ENCODE measurements at regions not wholly inside any gene's neighbourhood (a gene's known extent, or its start where the extent isn't known, plus 50 kb on each side); places are given as distances from the start of the nearest gene placed in this dataset.

GRCh38 chr2:118627156-118627555 is 220.3 kb downstream of the EN1 start:
- DNase-seq (ENCODE audit: low read depth in 6 of 9, low spot score in 9 of 9), result no peak
- Histone ChIP-seq H3K4me1 (ENCODE audit: control insufficient read depth in 2 of 2, insufficient read depth in 2 of 2, low read length in 2 of 2) (no peaks in the 10 kb centered on the region), H3K27ac (ENCODE audit: low read depth in 1 of 2, low read length in 1 of 2) (no peak overlapping the region), H3K9me3 (ENCODE audit: control insufficient read depth in 2 of 2, insufficient read depth in 1 of 2, low read length in 1 of 2) (no peaks in the 10 kb centered on the region), H3K36me3 (ENCODE audit: control insufficient read depth in 2 of 2, insufficient read depth in 2 of 2, low read length in 1 of 2) (no peaks in the 10 kb centered on the region), H3K4me3 (ENCODE audit: low read length in 2 of 2) (no peak overlapping the region), H3K27me3 (ENCODE audit: control insufficient read depth in 2 of 2, insufficient read depth in 1 of 2, low read length in 1 of 2) (no peaks in the 10 kb centered on the region)
- WGBS, result 88% methylated on average over 3 of the region's 3 CpGs

DNA sequence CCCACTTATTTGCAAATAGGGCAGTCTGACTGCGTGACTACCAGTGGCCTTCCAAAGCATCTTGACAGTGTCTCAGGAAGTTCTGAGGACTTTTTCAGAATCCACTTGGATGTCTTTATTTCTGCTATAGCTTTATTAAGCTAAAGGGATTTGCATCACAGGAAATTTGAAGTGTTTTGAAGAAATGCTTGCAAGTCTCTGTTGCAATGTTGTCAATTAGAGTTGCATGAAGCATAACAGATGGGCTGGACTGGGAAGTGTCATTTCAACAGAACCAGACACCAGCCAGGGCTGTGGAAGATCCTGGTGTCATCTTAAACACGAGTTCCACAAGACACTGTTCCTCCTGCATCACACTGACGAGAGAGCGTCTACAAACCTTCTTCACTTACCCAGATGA is 224.5 kb downstream of the EN1 start:
- no peak for DNase-seq (ENCODE audit: low read depth in 6 of 9, low spot score in 9 of 9)
- H3K9me3 ChIP-seq (ENCODE audit: control insufficient read depth in 2 of 2, insufficient read depth in 1 of 2, low read length in 1 of 2), result no peaks in the 10 kb centered on the region
- no peaks in the 10 kb centered on the region for H3K36me3 ChIP-seq (ENCODE audit: control insufficient read depth in 2 of 2, insufficient read depth in 2 of 2, low read length in 1 of 2)
- WGBS, result 81% methylated on average over 4 of the region's 4 CpGs
- no peaks in the 10 kb centered on the region for H3K27me3 ChIP-seq (ENCODE audit: control insufficient read depth in 2 of 2, insufficient read depth in 1 of 2, low read length in 1 of 2)
- no peak overlapping the region for H3K27ac ChIP-seq (ENCODE audit: low read depth in 1 of 2, low read length in 1 of 2)
- H3K4me1 ChIP-seq (ENCODE audit: control insufficient read depth in 2 of 2, insufficient read depth in 2 of 2, low read length in 2 of 2), result no peaks in the 10 kb centered on the region
- no peak overlapping the region for H3K4me3 ChIP-seq (ENCODE audit: low read length in 2 of 2)

DNA sequence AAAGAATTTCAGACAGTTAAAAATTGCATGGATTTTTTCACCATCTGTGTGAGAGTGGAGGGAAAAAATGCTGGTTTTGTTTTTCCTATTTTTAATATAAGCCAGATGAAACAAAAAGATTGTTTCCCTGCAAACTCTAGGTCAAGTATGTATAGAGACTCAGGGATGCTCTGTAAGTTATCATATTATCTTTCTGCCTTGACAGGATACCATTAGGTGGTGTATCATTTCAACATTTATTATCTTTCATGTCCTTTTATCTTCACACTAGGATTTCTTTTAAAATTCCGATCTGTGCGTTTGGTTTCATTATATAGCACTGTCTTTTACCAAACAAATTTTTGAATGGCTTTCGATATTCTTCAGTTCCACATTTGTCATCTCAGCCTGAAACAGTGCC is 225.3 kb downstream of the EN1 start:
- Histone ChIP-seq H3K36me3 (ENCODE audit: control insufficient read depth in 2 of 2, insufficient read depth in 2 of 2, low read length in 1 of 2) (no peaks in the 10 kb centered on the region), H3K4me1 (ENCODE audit: control insufficient read depth in 2 of 2, insufficient read depth in 2 of 2, low read length in 2 of 2) (no peaks in the 10 kb centered on the region), H3K27me3 (ENCODE audit: control insufficient read depth in 2 of 2, insufficient read depth in 1 of 2, low read length in 1 of 2) (no peaks in the 10 kb centered on the region), H3K27ac (ENCODE audit: low read depth in 1 of 2, low read length in 1 of 2) (no peak overlapping the region), H3K4me3 (ENCODE audit: low read length in 2 of 2) (no peak overlapping the region), H3K9me3 (ENCODE audit: control insufficient read depth in 2 of 2, insufficient read depth in 1 of 2, low read length in 1 of 2) (no peaks in the 10 kb centered on the region)
- no peak for DNase-seq (ENCODE audit: low read depth in 6 of 9, low spot score in 9 of 9)
- 92% methylated on average over 3 of the region's 3 CpGs for WGBS

- Histone ChIP-seq H3K36me3 (ENCODE audit: control insufficient read depth in 2 of 2, insufficient read depth in 2 of 2, low read length in 1 of 2) (no peaks in the 10 kb centered on the region), H3K9me3 (ENCODE audit: control insufficient read depth in 2 of 2, insufficient read depth in 1 of 2, low read length in 1 of 2) (peaks cover 0 to 3% of the 10 kb centered on the region in 2 donors), H3K4me1 (ENCODE audit: control insufficient read depth in 2 of 2, insufficient read depth in 2 of 2, low read length in 2 of 2) (no peaks in the 10 kb centered on the region), H3K4me3 (ENCODE audit: low read length in 2 of 2) (no peak overlapping the region), H3K27me3 (ENCODE audit: control insufficient read depth in 2 of 2, insufficient read depth in 1 of 2, low read length in 1 of 2) (no peaks in the 10 kb centered on the region), H3K27ac (ENCODE audit: low read depth in 1 of 2, low read length in 1 of 2) (no peak overlapping the region)
- no peak for DNase-seq (ENCODE audit: low read depth in 6 of 9, low spot score in 9 of 9)
- 85% methylated on average over 13 of the region's 13 CpGs for WGBS
These were observed 229.2 kb downstream of the EN1 start for GRCh38 chr2:118618279-118618678.

DNA sequence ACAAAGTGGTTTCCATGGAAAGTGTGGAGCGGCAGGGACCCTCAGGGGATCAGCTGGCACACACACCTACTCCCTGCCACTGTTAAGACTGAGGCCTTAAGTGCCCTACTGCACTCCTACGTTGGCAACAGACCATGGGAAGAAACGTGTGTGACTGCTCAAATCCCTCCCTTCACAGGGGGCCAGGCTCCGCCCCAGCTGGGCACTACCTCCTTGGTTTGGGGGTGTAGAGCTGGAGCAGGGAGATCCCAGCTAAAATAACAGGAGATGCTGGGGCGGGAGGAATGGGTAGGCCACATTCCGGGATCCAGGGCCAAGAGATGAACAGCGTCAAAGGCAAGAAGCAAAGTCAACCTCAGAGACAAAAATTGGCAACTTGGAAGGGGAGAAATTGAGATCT is 231.0 kb downstream of the EN1 start:
- Histone ChIP-seq H3K9me3 (ENCODE audit: control insufficient read depth in 2 of 2, insufficient read depth in 1 of 2, low read length in 1 of 2) (peaks cover 0 to 3% of the 10 kb centered on the region in 2 donors), H3K27ac (ENCODE audit: low read depth in 1 of 2, low read length in 1 of 2) (no peak overlapping the region), H3K4me1 (ENCODE audit: control insufficient read depth in 2 of 2, insufficient read depth in 2 of 2, low read length in 2 of 2) (no peaks in the 10 kb centered on the region), H3K4me3 (ENCODE audit: low read length in 2 of 2) (no peak overlapping the region), H3K36me3 (ENCODE audit: control insufficient read depth in 2 of 2, insufficient read depth in 2 of 2, low read length in 1 of 2) (no peaks in the 10 kb centered on the region), H3K27me3 (ENCODE audit: control insufficient read depth in 2 of 2, insufficient read depth in 1 of 2, low read length in 1 of 2) (no peaks in the 10 kb centered on the region)
- DNase-seq (ENCODE audit: low read depth in 6 of 9, low spot score in 9 of 9), result no peak
- WGBS, result 90% methylated on average over 7 of the region's 7 CpGs

DNA sequence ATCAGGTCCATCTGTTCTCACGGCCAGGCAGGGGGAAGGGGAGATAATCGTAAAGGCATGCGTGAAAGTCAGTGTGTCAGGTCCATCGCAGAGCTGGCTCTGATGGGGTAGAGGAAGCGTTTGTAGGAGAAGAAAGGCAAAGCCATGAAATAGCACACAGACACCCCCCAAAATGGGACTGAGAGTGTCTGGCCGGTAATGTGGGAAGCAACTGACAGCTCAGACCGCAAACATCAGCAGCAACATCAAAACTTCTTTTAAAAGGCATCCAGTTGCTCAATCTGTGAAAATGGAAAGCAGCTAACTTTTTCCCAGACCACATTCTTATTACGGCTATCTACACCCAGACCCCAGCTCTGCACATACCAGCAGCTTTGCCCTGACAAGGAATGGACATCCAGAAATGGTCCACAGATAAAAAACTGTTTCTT is 232.6 kb downstream of the EN1 start:
- 51% methylated on average over 8 of the region's 8 CpGs for WGBS
- H3K36me3 ChIP-seq (ENCODE audit: control insufficient read depth in 2 of 2, insufficient read depth in 2 of 2, low read length in 1 of 2), result no peaks in the 10 kb centered on the region
- no peak for DNase-seq (ENCODE audit: low read depth in 6 of 9, low spot score in 9 of 9)
- H3K27ac ChIP-seq (ENCODE audit: low read depth in 1 of 2, low read length in 1 of 2), result no peak overlapping the region
- no peaks in the 10 kb centered on the region for H3K4me1 ChIP-seq (ENCODE audit: control insufficient read depth in 2 of 2, insufficient read depth in 2 of 2, low read length in 2 of 2)
- no peaks in the 10 kb centered on the region for H3K27me3 ChIP-seq (ENCODE audit: control insufficient read depth in 2 of 2, insufficient read depth in 1 of 2, low read length in 1 of 2)
- no peak overlapping the region for H3K4me3 ChIP-seq (ENCODE audit: low read length in 2 of 2)
- H3K9me3 ChIP-seq (ENCODE audit: control insufficient read depth in 2 of 2, insufficient read depth in 1 of 2, low read length in 1 of 2), result peaks cover 0 to 3% of the 10 kb centered on the region in 2 donors

GRCh38 chr2:118613737-118614136 is 233.7 kb downstream of the EN1 start:
- DNase-seq (ENCODE audit: low read depth in 6 of 9, low spot score in 9 of 9), result no peak
- no peak overlapping the region for H3K27ac ChIP-seq (ENCODE audit: low read depth in 1 of 2, low read length in 1 of 2)
- no peaks in the 10 kb centered on the region for H3K27me3 ChIP-seq (ENCODE audit: control insufficient read depth in 2 of 2, insufficient read depth in 1 of 2, low read length in 1 of 2)
- no peak overlapping the region for H3K4me3 ChIP-seq (ENCODE audit: low read length in 2 of 2)
- WGBS, result 83% methylated on average over 2 of the region's 2 CpGs
- H3K4me1 ChIP-seq (ENCODE audit: control insufficient read depth in 2 of 2, insufficient read depth in 2 of 2, low read length in 2 of 2), result no peaks in the 10 kb centered on the region
- no peaks in the 10 kb centered on the region for H3K36me3 ChIP-seq (ENCODE audit: control insufficient read depth in 2 of 2, insufficient read depth in 2 of 2, low read length in 1 of 2)
- H3K9me3 ChIP-seq (ENCODE audit: control insufficient read depth in 2 of 2, insufficient read depth in 1 of 2, low read length in 1 of 2), result peaks cover 0 to 3% of the 10 kb centered on the region in 2 donors

DNA sequence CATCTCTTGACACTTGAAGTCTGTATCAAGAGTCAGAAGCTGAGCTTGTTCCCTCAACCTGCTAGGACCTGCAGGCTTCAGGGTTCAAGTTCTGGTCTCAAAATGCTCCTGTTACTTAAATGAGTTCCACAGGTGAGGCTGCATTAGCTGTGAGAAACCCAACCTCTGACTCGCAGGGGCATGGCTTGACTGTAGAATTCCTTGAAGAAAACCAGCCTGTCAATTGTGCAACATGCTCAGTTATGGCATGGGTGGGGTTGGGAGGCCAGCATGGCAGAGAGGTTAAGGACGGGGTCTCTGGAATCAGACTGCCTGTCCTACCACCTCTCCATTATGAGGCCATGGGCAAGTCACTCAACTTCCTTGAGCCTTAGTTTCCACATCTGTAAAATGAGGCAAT is 235.8 kb downstream of the EN1 start:
- Histone ChIP-seq H3K27me3 (ENCODE audit: control insufficient read depth in 2 of 2, insufficient read depth in 1 of 2, low read length in 1 of 2) (no peaks in the 10 kb centered on the region), H3K36me3 (ENCODE audit: control insufficient read depth in 2 of 2, insufficient read depth in 2 of 2, low read length in 1 of 2) (no peaks in the 10 kb centered on the region), H3K9me3 (ENCODE audit: control insufficient read depth in 2 of 2, insufficient read depth in 1 of 2, low read length in 1 of 2) (peaks cover 0 to 3% of the 10 kb centered on the region in 2 donors), H3K4me3 (ENCODE audit: low read length in 2 of 2) (no peak overlapping the region), H3K4me1 (ENCODE audit: control insufficient read depth in 2 of 2, insufficient read depth in 2 of 2, low read length in 2 of 2) (no peaks in the 10 kb centered on the region), H3K27ac (ENCODE audit: low read depth in 1 of 2, low read length in 1 of 2) (no peak overlapping the region)
- WGBS, result 88% methylated on average over 2 of the region's 2 CpGs
- no peak for DNase-seq (ENCODE audit: low read depth in 6 of 9, low spot score in 9 of 9)

DNA sequence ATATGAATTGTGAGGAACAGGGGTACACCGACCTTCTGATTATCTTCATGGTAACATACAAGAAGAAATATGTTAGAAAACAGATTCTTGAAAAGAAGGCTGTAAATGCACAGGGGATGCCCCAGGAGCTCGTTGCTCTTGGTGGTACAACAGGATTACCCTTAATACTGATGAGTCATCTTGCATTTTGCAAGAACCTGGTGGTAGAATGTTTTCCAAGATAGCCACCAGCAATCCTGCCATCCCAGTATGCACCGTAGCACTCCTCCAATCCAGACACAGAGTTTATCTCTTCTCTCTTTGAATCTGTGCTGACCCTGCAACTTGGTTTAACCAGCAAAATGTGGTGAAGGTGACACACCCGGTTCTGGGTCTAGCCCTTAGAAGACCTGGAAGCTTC is 238.3 kb downstream of the EN1 start:
- no peak for DNase-seq (ENCODE audit: low read depth in 6 of 9, low spot score in 9 of 9)
- no peaks in the 10 kb centered on the region for H3K4me1 ChIP-seq (ENCODE audit: control insufficient read depth in 2 of 2, insufficient read depth in 2 of 2, low read length in 2 of 2)
- H3K4me3 ChIP-seq (ENCODE audit: low read length in 2 of 2), result no peak overlapping the region
- H3K27ac ChIP-seq (ENCODE audit: low read depth in 1 of 2, low read length in 1 of 2), result no peak overlapping the region
- no peaks in the 10 kb centered on the region for H3K36me3 ChIP-seq (ENCODE audit: control insufficient read depth in 2 of 2, insufficient read depth in 2 of 2, low read length in 1 of 2)
- no peaks in the 10 kb centered on the region for H3K9me3 ChIP-seq (ENCODE audit: control insufficient read depth in 2 of 2, insufficient read depth in 1 of 2, low read length in 1 of 2)
- WGBS, result 83% methylated on average over 4 of the region's 4 CpGs
- H3K27me3 ChIP-seq (ENCODE audit: control insufficient read depth in 2 of 2, insufficient read depth in 1 of 2, low read length in 1 of 2), result no peaks in the 10 kb centered on the region

- Histone ChIP-seq H3K4me1 (ENCODE audit: control insufficient read depth in 2 of 2, insufficient read depth in 2 of 2, low read length in 2 of 2) (no peaks in the 10 kb centered on the region), H3K4me3 (ENCODE audit: low read length in 2 of 2) (no peak overlapping the region), H3K36me3 (ENCODE audit: control insufficient read depth in 2 of 2, insufficient read depth in 2 of 2, low read length in 1 of 2) (no peaks in the 10 kb centered on the region), H3K27ac (ENCODE audit: low read depth in 1 of 2, low read length in 1 of 2) (no peak overlapping the region), H3K27me3 (ENCODE audit: control insufficient read depth in 2 of 2, insufficient read depth in 1 of 2, low read length in 1 of 2) (no peaks in the 10 kb centered on the region), H3K9me3 (ENCODE audit: control insufficient read depth in 2 of 2, insufficient read depth in 1 of 2, low read length in 1 of 2) (no peaks in the 10 kb centered on the region)
- no peak for DNase-seq (ENCODE audit: low read depth in 6 of 9, low spot score in 9 of 9)
- 93% methylated on average over 6 of the region's 6 CpGs for WGBS
These were observed 239.8 kb downstream of the EN1 start for GRCh38 chr2:118607641-118608040.
